ENCODE measurements at regions not wholly inside any gene's neighbourhood (a gene's known extent, or its start where the extent isn't known, plus 50 kb on each side); places are given as distances from the start of the nearest gene placed in this dataset.

GRCh38 chr13:59522652-59523051 lies 641.1 kb downstream of the DIAPH3 start:
- no peak for TF ChIP-seq CTCF (IDR thresholded peaks at IDR 0.05)
- no peak for TF ChIP-seq EZH2 (IDR thresholded peaks at IDR 0.05; ENCODE audit: borderline replicate concordance, insufficient read depth, low read depth, low read length, poor library complexity, severe bottlenecking)
